Stimulated activated CD4-positive, alpha-beta T cell treated with anti-CD3 and anti-CD28 coated beads, Interleukin-2, amount 100 ng/mL, for 4 hours (primary cell): ENCODE measurements at regions not wholly inside any gene's neighbourhood (a gene's known extent, or its start where the extent isn't known, plus 50 kb on each side); places are given as distances from the start of the nearest gene placed in this dataset.
"Not testable (repeated sequence)": the region's sequence is repeated elsewhere in the genome, so short reads cannot be mapped to it uniquely, and the experiment has no call there.

Source experiments
- DNase-seq: peaks from one replicate; pipeline ENCODE4 v3.0.0-alpha.2; 2020; ENCODE audit warnings: low read depth

GRCh38 chr2:59250307-59250677 lies 1009.2 kb upstream of the FANCL start:
- no peak for DNase-seq

- DNase-seq: no peak
These were observed 1008.5 kb upstream of the FANCL start for GRCh38 chr2:59249441-59250306.

GRCh38 chr2:59239146-59239545 lies 998.0 kb upstream of the FANCL start:
- DNase-seq: no peak

- no peak for DNase-seq
These were observed 996.2 kb upstream of the FANCL start for GRCh38 chr2:59237311-59237710.

- DNase-seq: no peak
These were observed 995.6 kb upstream of the FANCL start for GRCh38 chr2:59236723-59237122.

- no peak for DNase-seq
These were observed 992.8 kb upstream of the FANCL start for GRCh38 chr2:59233920-59234319.

GRCh38 chr2:59233448-59233847 lies 992.3 kb upstream of the FANCL start:
- DNase-seq: no peak

- DNase-seq: no peak
These were observed 991.5 kb upstream of the FANCL start for GRCh38 chr2:59232394-59233165.

GRCh38 chr2:59226362-59226761 lies 985.2 kb upstream of the FANCL start:
- DNase-seq: not testable (repeated sequence)

- DNase-seq: no peak
These were observed 982.6 kb upstream of the FANCL start for GRCh38 chr2:59223742-59224141.

- DNase-seq: no peak
These were observed 976.2 kb upstream of the FANCL start for GRCh38 chr2:59217360-59217759.

- no peak for DNase-seq
These were observed 965.2 kb upstream of the FANCL start for GRCh38 chr2:59206361-59206760.

- no peak for DNase-seq
These were observed 962.9 kb upstream of the FANCL start for GRCh38 chr2:59204040-59204439.

- no peak for DNase-seq
These were observed 955.4 kb upstream of the FANCL start for GRCh38 chr2:59196491-59196890.

GRCh38 chr2:59195851-59196250 lies 954.7 kb upstream of the FANCL start:
- no peak for DNase-seq

- no peak for DNase-seq
These were observed 950.7 kb upstream of the FANCL start for GRCh38 chr2:59191781-59192180.

- DNase-seq: no peak
These were observed 949.4 kb upstream of the FANCL start for GRCh38 chr2:59190518-59190917.

- DNase-seq: no peak
These were observed 943.3 kb upstream of the FANCL start for GRCh38 chr2:59184276-59185020.

- no peak for DNase-seq
These were observed 941.9 kb upstream of the FANCL start for GRCh38 chr2:59183070-59183469.

GRCh38 chr2:59182249-59182648 lies 941.1 kb upstream of the FANCL start:
- no peak for DNase-seq

- DNase-seq: no peak
These were observed 940.2 kb upstream of the FANCL start for GRCh38 chr2:59181347-59181746.

- DNase-seq: no peak
These were observed 939.5 kb upstream of the FANCL start for GRCh38 chr2:59180621-59181020.

GRCh38 chr2:59180111-59180510 lies 939.0 kb upstream of the FANCL start:
- no peak for DNase-seq
